ENCODE measurements at regions not wholly inside any gene's neighbourhood (a gene's known extent, or its start where the extent isn't known, plus 50 kb on each side); places are given as distances from the start of the nearest gene placed in this dataset.

- H4K20me1 ChIP-seq (ENCODE audit: insufficient read depth): no peaks in the 10 kb centered on the region
- H3K79me2 ChIP-seq (replicated peaks; ENCODE audit: insufficient read depth, low read length): no peaks in the 10 kb centered on the region
- H3K4me3 ChIP-seq (ENCODE audit: low read length): no peak overlapping the region
- H3F3A ChIP-seq (ENCODE audit: insufficient read depth, low read length, poor library complexity, severe bottlenecking): no peaks in the 10 kb centered on the region
- no peak overlapping the region for H3K27ac ChIP-seq (ENCODE audit: low read length)
- no peak overlapping the region for H3K9ac ChIP-seq (ENCODE audit: low read length)
- no peaks in the 10 kb centered on the region for H3K27me3 ChIP-seq (ENCODE audit: insufficient read depth, low read depth, low read length)
- no peaks in the 10 kb centered on the region for H3K9me3 ChIP-seq (ENCODE audit: low read length)
- TF ChIP-seq EP300 (conservative IDR thresholded peaks at IDR 0.05; ENCODE audit: poor library complexity, severe bottlenecking): no peak
- no peak for TF ChIP-seq SMC3 (conservative IDR thresholded peaks at IDR 0.05; ENCODE audit: poor library complexity)
- no peak for TF ChIP-seq CTCF (IDR thresholded peaks at IDR 0.05; ENCODE audit: poor library complexity, severe bottlenecking)
- TF ChIP-seq MXI1 (conservative IDR thresholded peaks at IDR 0.05; ENCODE audit: poor library complexity, severe bottlenecking): no peak
- no peak for TF ChIP-seq RAD21 (conservative IDR thresholded peaks at IDR 0.05)
- no peak for TF ChIP-seq TAF1 (IDR thresholded peaks at IDR 0.05; ENCODE audit: low read depth)
- no peak for TF ChIP-seq REST (IDR thresholded peaks at IDR 0.05; ENCODE audit: borderline replicate concordance)
- TF ChIP-seq EZH2 (IDR thresholded peaks at IDR 0.05; ENCODE audit: borderline replicate concordance, insufficient read depth, low read length, poor library complexity, severe bottlenecking): no peak
- TF ChIP-seq POLR2AphosphoS5 (IDR thresholded peaks at IDR 0.05): no peak
- H3K36me3 ChIP-seq (ENCODE audit: insufficient read depth, low read length): no peaks in the 10 kb centered on the region
- no peaks in the 10 kb centered on the region for H3K9me2 ChIP-seq (ENCODE audit: insufficient read depth, low read length)
- no peak overlapping the region for H3K4me2 ChIP-seq (ENCODE audit: low read length)
- H2AFZ ChIP-seq (ENCODE audit: low read depth, low read length): no peak overlapping the region
Observed at GRCh38 chr3:21154911-21155310, 596.1 kb downstream of the ZNF385D start.

GRCh38 chr3:21152555-21152954 is 598.5 kb downstream of the ZNF385D start:
- Histone ChIP-seq H3K79me2 (replicated peaks; ENCODE audit: insufficient read depth, low read length) (no peaks in the 10 kb centered on the region), H3K27me3 (ENCODE audit: insufficient read depth, low read depth, low read length) (no peaks in the 10 kb centered on the region), H3K4me3 (ENCODE audit: low read length) (no peak overlapping the region), H3K4me2 (ENCODE audit: low read length) (no peak overlapping the region), H4K20me1 (ENCODE audit: insufficient read depth) (no peaks in the 10 kb centered on the region), H3K9me2 (ENCODE audit: insufficient read depth, low read length) (no peaks in the 10 kb centered on the region), H3K9me3 (ENCODE audit: low read length) (no peaks in the 10 kb centered on the region), H3K27ac (ENCODE audit: low read length) (no peak overlapping the region), H3K9ac (ENCODE audit: low read length) (no peak overlapping the region), H3F3A (ENCODE audit: insufficient read depth, low read length, poor library complexity, severe bottlenecking) (no peaks in the 10 kb centered on the region), H3K36me3 (ENCODE audit: insufficient read depth, low read length) (no peaks in the 10 kb centered on the region), H2AFZ (ENCODE audit: low read depth, low read length) (no peak overlapping the region)
- TF ChIP-seq RAD21 (conservative IDR thresholded peaks at IDR 0.05) (no peak), EZH2 (IDR thresholded peaks at IDR 0.05; ENCODE audit: borderline replicate concordance, insufficient read depth, low read length, poor library complexity, severe bottlenecking) (no peak), SMC3 (conservative IDR thresholded peaks at IDR 0.05; ENCODE audit: poor library complexity) (no peak), TAF1 (IDR thresholded peaks at IDR 0.05; ENCODE audit: low read depth) (no peak), REST (IDR thresholded peaks at IDR 0.05; ENCODE audit: borderline replicate concordance) (no peak), POLR2AphosphoS5 (IDR thresholded peaks at IDR 0.05) (no peak), MXI1 (conservative IDR thresholded peaks at IDR 0.05; ENCODE audit: poor library complexity, severe bottlenecking) (no peak), CTCF (IDR thresholded peaks at IDR 0.05; ENCODE audit: poor library complexity, severe bottlenecking) (no peak), EP300 (conservative IDR thresholded peaks at IDR 0.05; ENCODE audit: poor library complexity, severe bottlenecking) (no peak)

Measured in neural cell (in vitro differentiated cells).